ENCODE measurements at regions not wholly inside any gene's neighbourhood (a gene's known extent, or its start where the extent isn't known, plus 50 kb on each side); places are given as distances from the start of the nearest gene placed in this dataset.

- TF ChIP-seq POLR2AphosphoS5 (IDR thresholded peaks at IDR 0.05): no peak
- no peak for TF ChIP-seq CTCF (IDR thresholded peaks at IDR 0.05)
- no peak for TF ChIP-seq POLR2A (IDR thresholded peaks at IDR 0.05)
- no peak for TF ChIP-seq EP300 (IDR thresholded peaks at IDR 0.05; ENCODE audit: low read depth)
- H3K4me3 ChIP-seq: no peak overlapping the region
Measured at GRCh38 chr15:66962522-66962921, 102.9 kb upstream of the SMAD3 start.

GRCh38 chr15:66963084-66963483 lies 102.3 kb upstream of the SMAD3 start:
- 96 to 100% methylated on average over 2 to 5 of the region's 5 CpGs for WGBS, 2 donors (ENCODE audit: low coverage in 1 of 2)

More at GRCh38 chr15:66962522-66962921, 102.9 kb upstream of the SMAD3 start:
- intact Hi-C loops (cut with DNase I; ENCODE audit: low total_unique reads) (no loop called here), in situ Hi-C loops (cut with MboI; ENCODE audit: low pct_ligation_motif_present in 1 of 4, low pct_unique_long_range_greater_than_20kb in 1 of 4, low sequenced_read_pairs in 3 of 4) (loop anchor here in 1 of 4 donors (25.0 kb wide), 1 partner anchor 475 kb away; no protein-coding TSS in a partner anchor)
- H3K36me3 ChIP-seq: no peaks in the 10 kb centered on the region
- no peaks in the 10 kb centered on the region for H3K9me3 ChIP-seq
- DNase-seq: no peak
- 90% methylated on average over 1 of the region's 1 CpG; no CpG with 5 or more reads in 1 of the 2 donors for WGBS, 2 donors (ENCODE audit: low coverage in 1 of 2)
- H3K4me1 ChIP-seq: no peaks in the 10 kb centered on the region
- H3K27me3 ChIP-seq: no peaks in the 10 kb centered on the region
- H3K27ac ChIP-seq: no peak overlapping the region

GRCh38 chr15:66963710-66964109 lies 101.7 kb upstream of the SMAD3 start:
- Histone ChIP-seq H3K4me1 (no peaks in the 10 kb centered on the region), H3K27me3 (no peaks in the 10 kb centered on the region), H3K36me3 (no peaks in the 10 kb centered on the region), H3K27ac (no peak overlapping the region), H3K9me3 (no peaks in the 10 kb centered on the region), H3K4me3 (no peak overlapping the region)
- 94% methylated on average over 1 of the region's 1 CpG; no CpG with 5 or more reads in 1 of the 2 donors for WGBS, 2 donors (ENCODE audit: low coverage in 1 of 2)
- no peak for DNase-seq
- intact Hi-C loops (cut with DNase I; ENCODE audit: low total_unique reads) (no loop called here), in situ Hi-C loops (cut with MboI; ENCODE audit: low pct_ligation_motif_present in 1 of 4, low pct_unique_long_range_greater_than_20kb in 1 of 4, low sequenced_read_pairs in 3 of 4) (loop anchor here in 1 of 4 donors (25.0 kb wide), 1 partner anchor 474 kb away; no protein-coding TSS in a partner anchor)
- TF ChIP-seq CTCF (IDR thresholded peaks at IDR 0.05) (no peak), EP300 (IDR thresholded peaks at IDR 0.05; ENCODE audit: low read depth) (no peak), POLR2A (IDR thresholded peaks at IDR 0.05) (no peak), POLR2AphosphoS5 (IDR thresholded peaks at IDR 0.05) (no peak)

More at GRCh38 chr15:66963084-66963483, 102.3 kb upstream of the SMAD3 start:
- no peak for DNase-seq
- H3K4me3 ChIP-seq: no peak overlapping the region
- H3K4me1 ChIP-seq: no peaks in the 10 kb centered on the region
- H3K36me3 ChIP-seq: no peaks in the 10 kb centered on the region
- intact Hi-C loops (cut with DNase I; ENCODE audit: low total_unique reads): no loop called here
- no peak for TF ChIP-seq CTCF (IDR thresholded peaks at IDR 0.05)
- H3K27ac ChIP-seq: no peak overlapping the region
- in situ Hi-C loops (cut with MboI; ENCODE audit: low pct_ligation_motif_present in 1 of 4, low pct_unique_long_range_greater_than_20kb in 1 of 4, low sequenced_read_pairs in 3 of 4): loop anchor here in 1 of 4 donors (25.0 kb wide), 1 partner anchor 474 kb away; no protein-coding TSS in a partner anchor
- no peaks in the 10 kb centered on the region for H3K27me3 ChIP-seq
- no peaks in the 10 kb centered on the region for H3K9me3 ChIP-seq

GRCh38 chr15:66964111-66964738 lies 101.2 kb upstream of the SMAD3 start:
- H3K36me3 ChIP-seq: no peaks in the 10 kb centered on the region
- no peak overlapping the region for H3K27ac ChIP-seq
- DNase-seq: no peak
- in situ Hi-C loops (cut with MboI; ENCODE audit: low pct_ligation_motif_present in 1 of 4, low pct_unique_long_range_greater_than_20kb in 1 of 4, low sequenced_read_pairs in 3 of 4) (loop anchor here in 1 of 4 donors (25.0 kb wide), 1 partner anchor 473 kb away; no protein-coding TSS in a partner anchor), intact Hi-C loops (cut with DNase I; ENCODE audit: low total_unique reads) (no loop called here)
- no peaks in the 10 kb centered on the region for H3K27me3 ChIP-seq
- WGBS, 2 donors (ENCODE audit: low coverage in 1 of 2): 91 to 95% methylated on average over 6 to 9 of the region's 9 CpGs
- no peak overlapping the region for H3K4me3 ChIP-seq
- TF ChIP-seq CTCF (IDR thresholded peaks at IDR 0.05) (no peak), EP300 (IDR thresholded peaks at IDR 0.05; ENCODE audit: low read depth) (no peak), POLR2A (IDR thresholded peaks at IDR 0.05) (no peak), POLR2AphosphoS5 (IDR thresholded peaks at IDR 0.05) (no peak)
- H3K4me1 ChIP-seq: no peaks in the 10 kb centered on the region
- no peaks in the 10 kb centered on the region for H3K9me3 ChIP-seq

Data from transverse colon (tissue), 4 donors.